ENCODE measurements at regions not wholly inside any gene's neighbourhood (a gene's known extent, or its start where the extent isn't known, plus 50 kb on each side); places are given as distances from the start of the nearest gene placed in this dataset.

DNA sequence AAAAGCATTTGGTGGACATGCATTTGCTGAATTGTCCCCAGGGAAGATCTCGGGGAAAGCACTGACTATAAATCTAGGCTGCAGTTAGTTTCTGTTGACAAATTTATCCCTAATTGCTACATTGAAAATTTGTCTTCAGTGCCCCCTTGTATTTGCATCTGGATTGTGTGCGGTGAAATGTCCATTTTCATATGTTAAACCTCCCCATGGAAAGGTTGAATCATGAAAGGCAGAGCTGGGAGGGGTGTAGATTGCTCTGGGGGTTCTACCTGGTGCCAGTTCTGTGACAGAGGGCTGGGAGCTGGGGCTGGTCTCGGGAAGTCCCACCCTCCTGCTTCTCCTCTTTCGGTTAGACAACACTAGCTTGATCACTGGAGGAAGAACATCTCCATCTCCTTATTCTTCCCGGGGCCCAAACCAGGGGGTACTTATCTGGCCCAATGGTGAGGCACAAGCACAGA is 101.9 kb downstream of the GADD45G start:
- no peak overlapping the region for H4K91ac ChIP-seq (replicated peaks; ENCODE audit: insufficient read length, low read length)
- no peak overlapping the region for H3K9ac ChIP-seq (replicated peaks in 1 of 4; ENCODE audit: extremely low read depth in 1 of 4, low read depth in 3 of 4, low read length in 3 of 4)
- H4K8ac ChIP-seq (ENCODE audit: extremely low read depth, insufficient read depth, low read length): no peak overlapping the region
- H3K14ac ChIP-seq (ENCODE audit: insufficient read length): no peak overlapping the region
- no peak overlapping the region for H3K56ac ChIP-seq (replicated peaks; ENCODE audit: insufficient read length, low read depth, low read length)
- H2AK5ac ChIP-seq (ENCODE audit: low read depth, low read length): no peak overlapping the region
- H2BK20ac ChIP-seq (ENCODE audit: low read length): no peak overlapping the region
- no peak overlapping the region for H3K4me3 ChIP-seq (ENCODE audit: extremely low read depth in 1 of 4, insufficient read depth in 2 of 4, low read depth in 3 of 4, low read length in 4 of 4)
- no peak overlapping the region; the same call in 1 of the 2 replicates for H3K18ac ChIP-seq (ENCODE audit: extremely low read depth, low read length)
- H3K79me2 ChIP-seq (ENCODE audit: control insufficient read depth in 1 of 2, insufficient read depth in 2 of 2, low read length in 2 of 2): no peaks in the 10 kb centered on the region
- H2BK12ac ChIP-seq (ENCODE audit: low read depth, low read length): no peak overlapping the region
- TF ChIP-seq SP1 (IDR thresholded peaks at IDR 0.05; ENCODE audit: low read depth, low read length): no peak
- no peak for TF ChIP-seq EP300 (IDR thresholded peaks at IDR 0.05; ENCODE audit: borderline replicate concordance in 1 of 2, low read depth in 2 of 2, low read length in 2 of 2)
- no peak for TF ChIP-seq FOSL1 (IDR thresholded peaks at IDR 0.05; ENCODE audit: insufficient read depth, low read depth, low read length)
- TF ChIP-seq SIN3A (conservative IDR thresholded peaks at IDR 0.05 in 1 of 2, IDR thresholded peaks at IDR 0.05 in 1 of 2; ENCODE audit: low read depth in 1 of 2, low read length in 2 of 2): no peak
- TF ChIP-seq JUND (IDR thresholded peaks at IDR 0.05; ENCODE audit: low read length): no peak
- no peak for TF ChIP-seq CEBPB (IDR thresholded peaks at IDR 0.05; ENCODE audit: low read depth, low read length)
- TF ChIP-seq CHD2 (IDR thresholded peaks at IDR 0.05; ENCODE audit: low read length): no peak
- TF ChIP-seq SAP30 (IDR thresholded peaks at IDR 0.05; ENCODE audit: insufficient read depth, insufficient replicate concordance, low read length): no peak
- no peak for TF ChIP-seq RNF2 (IDR thresholded peaks at IDR 0.05; ENCODE audit: borderline replicate concordance, low read depth, low read length, missing control alignments, poor library complexity, severe bottlenecking)
- 79% methylated on average over 5 of the region's 5 CpGs; no CpG with 5 or more reads in 1 of the 2 experiments for WGBS, 2 experiments (ENCODE audit: extremely low coverage in 1 of 2, insufficient coverage in 1 of 2, insufficient read length in 1 of 2, insufficient replicate concordance in 2 of 2, low coverage in 1 of 2, low lambda C conversion rate in 2 of 2, missing lambda C conversion rate in 1 of 2)
- H2BK15ac ChIP-seq (ENCODE audit: low read length): no peak overlapping the region
- H3K36me3 ChIP-seq (ENCODE audit: control insufficient read depth in 2 of 4, insufficient read depth in 4 of 4, low read length in 3 of 4): no peaks in the 10 kb centered on the region
- no peak overlapping the region for H3K27ac ChIP-seq (ENCODE audit: low read depth, low read length)
- no peak overlapping the region for H2BK5ac ChIP-seq (ENCODE audit: low read depth, low read length)
- peaks cover 0 to 5% (median under 1%) of the 10 kb centered on the region in 4 experiments; a peak in 2 of 7 replicates for H3K4me1 ChIP-seq (replicated peaks in 1 of 4; ENCODE audit: control insufficient read depth in 3 of 4, insufficient read depth in 4 of 4, low read length in 3 of 4)
- no peaks in the 10 kb centered on the region for H3K27me3 ChIP-seq (replicated peaks in 1 of 4; ENCODE audit: control insufficient read depth in 3 of 4, extremely low read depth in 1 of 4, insufficient read depth in 3 of 4, low read length in 3 of 4)
- H3K23me2 ChIP-seq (ENCODE audit: low read depth, low read length): no peaks in the 10 kb centered on the region
- H2BK120ac ChIP-seq (replicated peaks; ENCODE audit: low read depth, low read length): no peak overlapping the region
- H4K5ac ChIP-seq (ENCODE audit: insufficient read length, low read depth, low read length): no peak overlapping the region
- no peaks in the 10 kb centered on the region for H4K20me1 ChIP-seq (replicated peaks in 1 of 2; ENCODE audit: control insufficient read depth in 1 of 2, insufficient read depth in 2 of 2, low read length in 2 of 2)
- FAIRE-seq (no peak), DNase-seq (ENCODE audit: low read depth in 1 of 2, low spot score in 2 of 2) (no peak)
- H3K79me1 ChIP-seq (ENCODE audit: low read depth, low read length): no peaks in the 10 kb centered on the region
- no peak overlapping the region for H3K4ac ChIP-seq (replicated peaks; ENCODE audit: insufficient read length, low read depth, low read length)
- H3K9me3 ChIP-seq (ENCODE audit: insufficient read depth in 2 of 2, low read depth in 1 of 2, low read length in 1 of 2): no peaks in the 10 kb centered on the region
- ChIA-PET POLR2A (ENCODE audit: partially characterized antibody) (no interaction called here), CTCF (ENCODE audit: partially characterized antibody) (interaction anchor here (0.6 kb wide), 1 partner anchor 103 kb away, joined by 3 read pairs; no protein-coding TSS in a partner anchor)
- H3K23ac ChIP-seq (ENCODE audit: insufficient read length): no peak overlapping the region
- H2AFZ ChIP-seq (ENCODE audit: low read length): no peak overlapping the region
- H3K4me2 ChIP-seq (ENCODE audit: insufficient read depth in 1 of 2, low read depth in 2 of 2, low read length in 2 of 2): no peak overlapping the region

Measured in H1 (cell line).